Neural cell (in vitro differentiated cells): ENCODE measurements at regions not wholly inside any gene's neighbourhood (a gene's known extent, or its start where the extent isn't known, plus 50 kb on each side); places are given as distances from the start of the nearest gene placed in this dataset.

ENCODE experiments used
- CTCF ChIP-seq: fragments of 450-650 bp; IDR thresholded peaks from 2 replicates; pipeline ENCODE4 v1.5.1; 2014; ENCODE audit warnings: antibody characterized with exemption, mild to moderate bottlenecking, moderate library complexity; ENCODE audit not compliant: poor library complexity, severe bottlenecking
- EP300 ChIP-seq: fragments of 450-650 bp; conservative IDR thresholded peaks from 2 replicates; pipeline ENCODE4 v1.6.1; 2014; ENCODE audit warnings: antibody characterized with exemption, mild to moderate bottlenecking, moderate library complexity; ENCODE audit not compliant: poor library complexity, severe bottlenecking
- EZH2 ChIP-seq: fragments of 200-600, 300-800 bp; shearing (Covaris generic), sonication (generic); IDR thresholded peaks from 2 replicates; pipeline ENCODE4 v1.6.1; 2014; ENCODE audit warnings: antibody characterized with exemption, low read length, borderline replicate concordance, mild to moderate bottlenecking; ENCODE audit not compliant: insufficient read depth, poor library complexity, severe bottlenecking
- MXI1 ChIP-seq: fragments of 450-650 bp; conservative IDR thresholded peaks from 2 replicates; pipeline ENCODE4 v1.6.1; 2014; ENCODE audit warnings: antibody characterized with exemption, mild to moderate bottlenecking; ENCODE audit not compliant: poor library complexity, severe bottlenecking
- POLR2AphosphoS5 ChIP-seq: IDR thresholded peaks from 2 replicates; pipeline ENCODE4 v1.6.1; 2012
- RAD21 ChIP-seq: fragments of 450-650 bp; conservative IDR thresholded peaks from 2 replicates; pipeline ENCODE4 v1.6.1; 2014; ENCODE audit warnings: antibody characterized with exemption, mild to moderate bottlenecking, moderate library complexity
- SMC3 ChIP-seq: fragments of 450-650 bp; conservative IDR thresholded peaks from 2 replicates; pipeline ENCODE4 v1.6.1; 2014; ENCODE audit warnings: antibody characterized with exemption, mild to moderate bottlenecking, moderate library complexity; ENCODE audit not compliant: poor library complexity
- TAF1 ChIP-seq: IDR thresholded peaks from 2 replicates; pipeline ENCODE4 v1.6.1; 2012; ENCODE audit warnings: low read depth
- TF ChIP-seq, protein P1 (sequence below): IDR thresholded peaks from 2 replicates; pipeline ENCODE4 v1.6.1; 2012; ENCODE audit warnings: borderline replicate concordance

DNA sequence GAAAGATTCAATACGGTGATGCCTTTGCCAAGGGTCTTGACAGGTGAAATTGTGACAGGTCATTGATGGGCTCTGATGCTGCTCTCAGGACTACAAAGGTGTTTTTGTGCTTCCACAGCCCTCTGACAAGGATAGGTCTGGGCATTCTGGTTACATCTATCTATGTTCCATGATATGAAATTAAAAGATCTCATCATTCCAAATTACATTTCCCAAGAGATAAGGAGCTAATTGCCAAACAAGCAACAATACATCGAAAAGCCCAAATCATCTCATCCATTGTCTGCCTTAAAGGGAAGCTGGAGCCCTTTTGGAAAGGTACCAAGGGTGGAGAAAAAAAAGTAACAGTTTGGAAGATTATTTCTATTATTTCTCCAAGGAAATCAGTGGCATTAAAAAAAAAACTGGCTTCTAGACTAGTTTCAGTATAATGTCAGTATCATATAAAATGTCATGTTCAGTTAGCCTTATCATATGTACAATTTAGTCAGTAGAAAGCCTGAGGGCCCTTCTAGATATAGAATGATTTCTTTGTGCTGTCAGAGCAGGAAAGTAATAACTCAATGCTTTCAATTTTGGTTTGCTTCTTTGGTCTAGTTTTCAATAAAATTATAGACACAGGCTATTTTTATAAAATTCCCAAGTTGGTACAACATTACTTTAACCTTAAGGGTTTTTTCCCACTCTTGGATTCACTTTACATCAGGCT is 224.5 kb upstream of the GPRIN3 start:
- TF ChIP-seq CTCF (no peak), POLR2AphosphoS5 (no peak), SMC3 (no peak), EP300 (peak; percentile 31), TAF1 (no peak), RAD21 (no peak), EZH2 (no peak), MXI1 (no peak)
- TF ChIP-seq, protein P1, sequence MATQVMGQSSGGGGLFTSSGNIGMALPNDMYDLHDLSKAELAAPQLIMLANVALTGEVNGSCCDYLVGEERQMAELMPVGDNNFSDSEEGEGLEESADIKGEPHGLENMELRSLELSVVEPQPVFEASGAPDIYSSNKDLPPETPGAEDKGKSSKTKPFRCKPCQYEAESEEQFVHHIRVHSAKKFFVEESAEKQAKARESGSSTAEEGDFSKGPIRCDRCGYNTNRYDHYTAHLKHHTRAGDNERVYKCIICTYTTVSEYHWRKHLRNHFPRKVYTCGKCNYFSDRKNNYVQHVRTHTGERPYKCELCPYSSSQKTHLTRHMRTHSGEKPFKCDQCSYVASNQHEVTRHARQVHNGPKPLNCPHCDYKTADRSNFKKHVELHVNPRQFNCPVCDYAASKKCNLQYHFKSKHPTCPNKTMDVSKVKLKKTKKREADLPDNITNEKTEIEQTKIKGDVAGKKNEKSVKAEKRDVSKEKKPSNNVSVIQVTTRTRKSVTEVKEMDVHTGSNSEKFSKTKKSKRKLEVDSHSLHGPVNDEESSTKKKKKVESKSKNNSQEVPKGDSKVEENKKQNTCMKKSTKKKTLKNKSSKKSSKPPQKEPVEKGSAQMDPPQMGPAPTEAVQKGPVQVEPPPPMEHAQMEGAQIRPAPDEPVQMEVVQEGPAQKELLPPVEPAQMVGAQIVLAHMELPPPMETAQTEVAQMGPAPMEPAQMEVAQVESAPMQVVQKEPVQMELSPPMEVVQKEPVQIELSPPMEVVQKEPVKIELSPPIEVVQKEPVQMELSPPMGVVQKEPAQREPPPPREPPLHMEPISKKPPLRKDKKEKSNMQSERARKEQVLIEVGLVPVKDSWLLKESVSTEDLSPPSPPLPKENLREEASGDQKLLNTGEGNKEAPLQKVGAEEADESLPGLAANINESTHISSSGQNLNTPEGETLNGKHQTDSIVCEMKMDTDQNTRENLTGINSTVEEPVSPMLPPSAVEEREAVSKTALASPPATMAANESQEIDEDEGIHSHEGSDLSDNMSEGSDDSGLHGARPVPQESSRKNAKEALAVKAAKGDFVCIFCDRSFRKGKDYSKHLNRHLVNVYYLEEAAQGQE, result no peak
